SK-N-SH treated with all-trans-retinoic acid at 6 μM for 48 hours (cell line): ENCODE measurements at regions not wholly inside any gene's neighbourhood (a gene's known extent, or its start where the extent isn't known, plus 50 kb on each side); places are given as distances from the start of the nearest gene placed in this dataset.

ENCODE experiments used
- ATAC-seq: fragments of 200-7000 bp; cut with Tn5 transposase; 3 replicates; pipeline ENCODE4 v1.9.1; 2020; ENCODE audit warnings: mild to moderate bottlenecking, moderate library complexity
- ARNTL ChIP-seq: fragments of 450-650 bp; formaldehyde crosslinking; IDR thresholded peaks from 2 replicates; pipeline ENCODE4 v1.5.0; 2020; ENCODE audit warnings: low read depth, mild to moderate bottlenecking, moderate library complexity, borderline replicate concordance
- BACH2 ChIP-seq: fragments of 250-450 bp; sonication (Bioruptor Pico); IDR thresholded peaks from 2 replicates; pipeline ENCODE4 v1.9.0; 2021; ENCODE audit warnings: mild to moderate bottlenecking, borderline replicate concordance
- ESRRG ChIP-seq: fragments of 250-450 bp; sonication (Bioruptor Pico); IDR thresholded peaks from 2 replicates; pipeline ENCODE4 v1.6.1; 2021; ENCODE audit warnings: mild to moderate bottlenecking
- GLIS3 ChIP-seq: fragments of 250-450 bp; sonication (Bioruptor Pico); IDR thresholded peaks from 2 replicates; pipeline ENCODE4 v1.5.0; 2020; ENCODE audit warnings: mild to moderate bottlenecking, moderate library complexity
- ISL1 ChIP-seq: fragments of 250-450 bp; sonication (Bioruptor Pico); IDR thresholded peaks from 2 replicates; pipeline ENCODE4 v2.1.2; 2022; ENCODE audit warnings: mild to moderate bottlenecking, moderate library complexity
- SNAI2 ChIP-seq: fragments of 250-450 bp; sonication (Bioruptor Pico); IDR thresholded peaks from 2 replicates; pipeline ENCODE4 v1.5.0; 2020; ENCODE audit warnings: mild to moderate bottlenecking, moderate library complexity
- TOX ChIP-seq: fragments of 250-450 bp; sonication (Bioruptor Pico); IDR thresholded peaks from 2 replicates; pipeline ENCODE4 v1.8.0; 2021; ENCODE audit warnings: mild to moderate bottlenecking, moderate library complexity, borderline replicate concordance
- ZC3H10 ChIP-seq: fragments of 250-450 bp; sonication (Bioruptor Pico); IDR thresholded peaks from 2 replicates; pipeline ENCODE4 v1.5.1; 2021; ENCODE audit warnings: mild to moderate bottlenecking, moderate library complexity
- ZFP3 ChIP-seq: fragments of 250-450 bp; sonication (Bioruptor Pico); IDR thresholded peaks from 2 replicates; pipeline ENCODE4 v1.5.0; 2020; ENCODE audit warnings: mild to moderate bottlenecking, moderate library complexity
- ZFP30 ChIP-seq: fragments of 450-650 bp; formaldehyde crosslinking; IDR thresholded peaks from 2 replicates; pipeline ENCODE4 v1.5.0; 2022; ENCODE audit warnings: mild to moderate bottlenecking, moderate library complexity
- ZNF565 ChIP-seq: fragments of 450-650 bp; formaldehyde crosslinking; conservative IDR thresholded peaks from 2 replicates; pipeline ENCODE4 v1.5.0; 2020; ENCODE audit warnings: low read depth, mild to moderate bottlenecking, moderate library complexity
- ZNF70 ChIP-seq: fragments of 450-650 bp; formaldehyde crosslinking; IDR thresholded peaks from 2 replicates; pipeline ENCODE4 v1.5.0; 2020; ENCODE audit warnings: mild to moderate bottlenecking, moderate library complexity
- ZNF8 ChIP-seq: fragments of 450-650 bp; formaldehyde crosslinking; IDR thresholded peaks from 2 replicates; pipeline ENCODE4 v1.5.0; 2020; ENCODE audit warnings: mild to moderate bottlenecking, moderate library complexity
- TF ChIP-seq, protein P1 (sequence below): fragments of 250-450 bp; sonication (Bioruptor Pico); IDR thresholded peaks from 2 replicates; pipeline ENCODE4 v1.8.0; 2020; ENCODE audit warnings: mild to moderate bottlenecking, moderate library complexity, borderline replicate concordance
- TF ChIP-seq, protein P2 (sequence below): fragments of 250-450 bp; sonication (Bioruptor Pico); IDR thresholded peaks from 2 replicates; pipeline ENCODE4 v1.8.0; 2021; ENCODE audit warnings: low read depth, mild to moderate bottlenecking, moderate library complexity, borderline replicate concordance
- TF ChIP-seq, protein P3 (sequence below): fragments of 250-450 bp; sonication (Bioruptor Pico); IDR thresholded peaks from 2 replicates; pipeline ENCODE4 v1.5.0; 2020; ENCODE audit warnings: mild to moderate bottlenecking, moderate library complexity
- TF ChIP-seq, protein P4 (sequence below): fragments of 250-450 bp; sonication (Bioruptor Pico); IDR thresholded peaks from 2 replicates; pipeline ENCODE4 v1.5.1; 2020; ENCODE audit warnings: low read depth, mild to moderate bottlenecking, moderate library complexity
- TF ChIP-seq, protein P5 (sequence below): fragments of 250-450 bp; sonication (Bioruptor Pico); IDR thresholded peaks from 2 replicates; pipeline ENCODE4 v1.5.1; 2021; ENCODE audit warnings: mild to moderate bottlenecking, moderate library complexity

DNA sequence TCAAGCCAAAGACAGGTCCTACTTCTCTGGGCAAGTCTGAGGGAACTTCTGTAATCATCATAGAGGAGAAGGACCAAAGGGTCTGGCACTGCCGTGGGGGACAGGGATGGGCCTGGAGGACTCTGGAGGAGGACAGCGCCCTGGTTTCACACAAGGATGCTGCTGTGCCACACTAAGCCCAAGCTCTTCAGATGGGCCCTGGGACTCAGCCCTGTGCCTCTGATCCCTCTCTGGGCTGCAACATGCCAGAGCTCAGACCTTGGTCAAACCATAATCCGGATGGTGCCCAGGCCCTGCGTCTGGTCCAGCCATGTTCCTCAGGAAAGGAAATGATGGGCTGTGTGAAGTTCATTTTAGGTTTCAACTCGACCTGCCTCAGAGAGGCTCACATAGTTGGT is 222.0 kb upstream of the COPS8 start:
- no peak for TF ChIP-seq ESRRG (CRISPR knock-in tag)
- no peak for TF ChIP-seq BACH2 (CRISPR knock-in tag)
- TF ChIP-seq ARNTL (CRISPR knock-in tag): no peak
- no peak for TF ChIP-seq ZC3H10 (CRISPR knock-in tag)
- no peak for TF ChIP-seq GLIS3 (CRISPR knock-in tag)
- TF ChIP-seq, protein P1, sequence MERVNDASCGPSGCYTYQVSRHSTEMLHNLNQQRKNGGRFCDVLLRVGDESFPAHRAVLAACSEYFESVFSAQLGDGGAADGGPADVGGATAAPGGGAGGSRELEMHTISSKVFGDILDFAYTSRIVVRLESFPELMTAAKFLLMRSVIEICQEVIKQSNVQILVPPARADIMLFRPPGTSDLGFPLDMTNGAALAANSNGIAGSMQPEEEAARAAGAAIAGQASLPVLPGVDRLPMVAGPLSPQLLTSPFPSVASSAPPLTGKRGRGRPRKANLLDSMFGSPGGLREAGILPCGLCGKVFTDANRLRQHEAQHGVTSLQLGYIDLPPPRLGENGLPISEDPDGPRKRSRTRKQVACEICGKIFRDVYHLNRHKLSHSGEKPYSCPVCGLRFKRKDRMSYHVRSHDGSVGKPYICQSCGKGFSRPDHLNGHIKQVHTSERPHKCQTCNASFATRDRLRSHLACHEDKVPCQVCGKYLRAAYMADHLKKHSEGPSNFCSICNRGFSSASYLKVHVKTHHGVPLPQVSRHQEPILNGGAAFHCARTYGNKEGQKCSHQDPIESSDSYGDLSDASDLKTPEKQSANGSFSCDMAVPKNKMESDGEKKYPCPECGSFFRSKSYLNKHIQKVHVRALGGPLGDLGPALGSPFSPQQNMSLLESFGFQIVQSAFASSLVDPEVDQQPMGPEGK (CRISPR knock-in tag): no peak
- TF ChIP-seq, protein P2, sequence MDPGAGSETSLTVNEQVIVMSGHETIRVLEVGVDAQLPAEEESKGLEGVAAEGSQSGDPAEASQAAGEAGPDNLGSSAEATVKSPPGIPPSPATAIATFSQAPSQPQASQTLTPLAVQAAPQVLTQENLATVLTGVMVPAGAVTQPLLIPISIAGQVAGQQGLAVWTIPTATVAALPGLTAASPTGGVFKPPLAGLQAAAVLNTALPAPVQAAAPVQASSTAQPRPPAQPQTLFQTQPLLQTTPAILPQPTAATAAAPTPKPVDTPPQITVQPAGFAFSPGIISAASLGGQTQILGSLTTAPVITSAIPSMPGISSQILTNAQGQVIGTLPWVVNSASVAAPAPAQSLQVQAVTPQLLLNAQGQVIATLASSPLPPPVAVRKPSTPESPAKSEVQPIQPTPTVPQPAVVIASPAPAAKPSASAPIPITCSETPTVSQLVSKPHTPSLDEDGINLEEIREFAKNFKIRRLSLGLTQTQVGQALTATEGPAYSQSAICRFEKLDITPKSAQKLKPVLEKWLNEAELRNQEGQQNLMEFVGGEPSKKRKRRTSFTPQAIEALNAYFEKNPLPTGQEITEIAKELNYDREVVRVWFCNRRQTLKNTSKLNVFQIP (CRISPR knock-in tag): no peak
- no peak for TF ChIP-seq ZFP30 (CRISPR knock-in tag)
- TF ChIP-seq ZNF70 (CRISPR knock-in tag): no peak
- no peak for ATAC-seq

DNA sequence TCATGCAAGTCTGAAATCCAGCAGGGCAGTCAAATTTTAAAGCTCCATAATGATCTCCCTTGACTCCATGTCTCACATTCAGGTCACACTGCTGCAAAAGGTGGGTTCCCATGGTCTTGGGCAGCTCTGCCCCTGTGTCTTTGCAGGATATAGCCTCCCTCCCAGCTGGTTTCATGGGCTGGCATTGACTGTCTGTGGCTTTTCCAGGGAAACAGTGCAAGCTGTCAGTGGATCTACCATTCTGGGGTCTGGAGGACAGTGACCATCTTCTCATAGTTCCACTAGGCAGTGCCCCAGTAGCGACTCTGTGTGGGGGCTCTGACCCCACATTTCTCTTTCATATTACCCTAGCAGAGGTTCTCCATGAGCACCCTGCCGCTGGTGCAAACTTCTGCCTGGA is 220.6 kb upstream of the COPS8 start:
- TF ChIP-seq ZNF8 (CRISPR knock-in tag): no peak
- TF ChIP-seq, protein P1 (CRISPR knock-in tag): no peak
- no peak for TF ChIP-seq TOX (CRISPR knock-in tag)
- TF ChIP-seq ZFP30 (CRISPR knock-in tag): no peak
- no peak for TF ChIP-seq ZFP3 (CRISPR knock-in tag)
- no peak for TF ChIP-seq ESRRG (CRISPR knock-in tag)
- no peak for TF ChIP-seq ARNTL (CRISPR knock-in tag)
- TF ChIP-seq, protein P3, sequence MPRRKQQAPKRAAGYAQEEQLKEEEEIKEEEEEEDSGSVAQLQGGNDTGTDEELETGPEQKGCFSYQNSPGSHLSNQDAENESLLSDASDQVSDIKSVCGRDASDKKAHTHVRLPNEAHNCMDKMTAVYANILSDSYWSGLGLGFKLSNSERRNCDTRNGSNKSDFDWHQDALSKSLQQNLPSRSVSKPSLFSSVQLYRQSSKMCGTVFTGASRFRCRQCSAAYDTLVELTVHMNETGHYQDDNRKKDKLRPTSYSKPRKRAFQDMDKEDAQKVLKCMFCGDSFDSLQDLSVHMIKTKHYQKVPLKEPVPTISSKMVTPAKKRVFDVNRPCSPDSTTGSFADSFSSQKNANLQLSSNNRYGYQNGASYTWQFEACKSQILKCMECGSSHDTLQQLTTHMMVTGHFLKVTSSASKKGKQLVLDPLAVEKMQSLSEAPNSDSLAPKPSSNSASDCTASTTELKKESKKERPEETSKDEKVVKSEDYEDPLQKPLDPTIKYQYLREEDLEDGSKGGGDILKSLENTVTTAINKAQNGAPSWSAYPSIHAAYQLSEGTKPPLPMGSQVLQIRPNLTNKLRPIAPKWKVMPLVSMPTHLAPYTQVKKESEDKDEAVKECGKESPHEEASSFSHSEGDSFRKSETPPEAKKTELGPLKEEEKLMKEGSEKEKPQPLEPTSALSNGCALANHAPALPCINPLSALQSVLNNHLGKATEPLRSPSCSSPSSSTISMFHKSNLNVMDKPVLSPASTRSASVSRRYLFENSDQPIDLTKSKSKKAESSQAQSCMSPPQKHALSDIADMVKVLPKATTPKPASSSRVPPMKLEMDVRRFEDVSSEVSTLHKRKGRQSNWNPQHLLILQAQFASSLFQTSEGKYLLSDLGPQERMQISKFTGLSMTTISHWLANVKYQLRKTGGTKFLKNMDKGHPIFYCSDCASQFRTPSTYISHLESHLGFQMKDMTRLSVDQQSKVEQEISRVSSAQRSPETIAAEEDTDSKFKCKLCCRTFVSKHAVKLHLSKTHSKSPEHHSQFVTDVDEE (CRISPR knock-in tag): no peak
- TF ChIP-seq, protein P2 (CRISPR knock-in tag): no peak
- no peak for TF ChIP-seq ISL1 (CRISPR knock-in tag)
- TF ChIP-seq, protein P4, sequence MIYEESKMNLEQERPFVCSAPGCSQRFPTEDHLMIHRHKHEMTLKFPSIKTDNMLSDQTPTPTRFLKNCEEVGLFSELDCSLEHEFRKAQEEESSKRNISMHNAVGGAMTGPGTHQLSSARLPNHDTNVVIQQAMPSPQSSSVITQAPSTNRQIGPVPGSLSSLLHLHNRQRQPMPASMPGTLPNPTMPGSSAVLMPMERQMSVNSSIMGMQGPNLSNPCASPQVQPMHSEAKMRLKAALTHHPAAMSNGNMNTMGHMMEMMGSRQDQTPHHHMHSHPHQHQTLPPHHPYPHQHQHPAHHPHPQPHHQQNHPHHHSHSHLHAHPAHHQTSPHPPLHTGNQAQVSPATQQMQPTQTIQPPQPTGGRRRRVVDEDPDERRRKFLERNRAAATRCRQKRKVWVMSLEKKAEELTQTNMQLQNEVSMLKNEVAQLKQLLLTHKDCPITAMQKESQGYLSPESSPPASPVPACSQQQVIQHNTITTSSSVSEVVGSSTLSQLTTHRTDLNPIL (CRISPR knock-in tag): no peak
- TF ChIP-seq ZNF565 (CRISPR knock-in tag): no peak
- TF ChIP-seq, protein P5, sequence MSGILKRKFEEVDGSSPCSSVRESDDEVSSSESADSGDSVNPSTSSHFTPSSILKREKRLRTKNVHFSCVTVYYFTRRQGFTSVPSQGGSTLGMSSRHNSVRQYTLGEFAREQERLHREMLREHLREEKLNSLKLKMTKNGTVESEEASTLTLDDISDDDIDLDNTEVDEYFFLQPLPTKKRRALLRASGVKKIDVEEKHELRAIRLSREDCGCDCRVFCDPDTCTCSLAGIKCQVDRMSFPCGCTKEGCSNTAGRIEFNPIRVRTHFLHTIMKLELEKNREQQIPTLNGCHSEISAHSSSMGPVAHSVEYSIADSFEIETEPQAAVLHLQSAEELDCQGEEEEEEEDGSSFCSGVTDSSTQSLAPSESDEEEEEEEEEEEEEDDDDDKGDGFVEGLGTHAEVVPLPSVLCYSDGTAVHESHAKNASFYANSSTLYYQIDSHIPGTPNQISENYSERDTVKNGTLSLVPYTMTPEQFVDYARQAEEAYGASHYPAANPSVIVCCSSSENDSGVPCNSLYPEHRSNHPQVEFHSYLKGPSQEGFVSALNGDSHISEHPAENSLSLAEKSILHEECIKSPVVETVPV: no peak
- TF ChIP-seq ZC3H10 (CRISPR knock-in tag): no peak
- TF ChIP-seq ZNF70 (CRISPR knock-in tag): no peak
- no peak for TF ChIP-seq BACH2 (CRISPR knock-in tag)
- TF ChIP-seq SNAI2: no peak
- no peak for ATAC-seq
